Fibroblast of lung (primary cell): ENCODE measurements at regions not wholly inside any gene's neighbourhood (a gene's known extent, or its start where the extent isn't known, plus 50 kb on each side); places are given as distances from the start of the nearest gene placed in this dataset.

Experiments
- CTCF ChIP-seq, 2 donors: IDR thresholded peaks in 1 of 2; conservative IDR thresholded peaks in 1 of 2; 1 replicate in 1 of 2; 2 replicates in 1 of 2; pipeline ENCODE4 v1.5.1; 2011 to 2012; ENCODE audit warnings: low read length in 2 of 2, control low read depth in 1 of 2, inconsistent platforms in 1 of 2, low read depth in 1 of 2, mild to moderate bottlenecking in 1 of 2
- EZH2 ChIP-seq: IDR thresholded peaks from 2 replicates; pipeline ENCODE4 v1.5.1; 2012; ENCODE audit warnings: low read length, control low read depth, mild to moderate bottlenecking; ENCODE audit errors: missing control alignments

GRCh38 chr9:120336753-120337090, 243.2 kb downstream of the CDK5RAP2 start:
- TF ChIP-seq CTCF (conservative IDR thresholded peaks at IDR 0.05 in 1 of 2, IDR thresholded peaks at IDR 0.05 in 1 of 2; ENCODE audit: low read depth in 1 of 2, low read length in 2 of 2) = no peak
- no peak for TF ChIP-seq EZH2
